HG03575 (cell line): ENCODE measurements at regions not wholly inside any gene's neighbourhood (a gene's known extent, or its start where the extent isn't known, plus 50 kb on each side); places are given as distances from the start of the nearest gene placed in this dataset.
"Not testable (repeated sequence)": the region's sequence is repeated elsewhere in the genome, so short reads cannot be mapped to it uniquely, and the experiment has no call there.

Experiments used
- ATAC-seq: cut with Tn5 transposase; IDR thresholded peaks from one replicate; pipeline ENCODE4 v1.9.1; 2021; ENCODE audit not compliant: unreplicated experiment, insufficient number of reproducible peaks, low FRiP score; ENCODE audit errors: extremely low read depth

DNA sequence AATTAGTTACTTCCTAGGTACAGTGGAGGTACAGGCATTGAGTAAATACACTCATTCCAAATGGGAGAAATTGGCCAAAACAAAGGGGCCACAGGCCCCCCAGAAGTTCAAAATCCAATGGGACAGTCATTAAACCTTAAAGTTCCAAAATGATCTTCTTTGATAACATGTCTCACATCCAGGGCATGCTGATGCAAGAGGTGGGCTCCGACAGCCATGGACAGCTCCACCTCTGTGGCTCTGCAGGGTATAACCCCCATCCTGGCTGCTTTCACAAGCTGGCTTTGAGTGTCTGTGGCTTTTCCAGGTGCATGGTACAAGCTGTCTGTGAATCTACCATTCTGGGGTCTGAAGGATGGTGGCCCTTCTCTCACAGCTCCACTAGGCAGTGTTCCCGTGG is 488.7 kb downstream of the DCDC2C start:
- no peak for ATAC-seq

DNA sequence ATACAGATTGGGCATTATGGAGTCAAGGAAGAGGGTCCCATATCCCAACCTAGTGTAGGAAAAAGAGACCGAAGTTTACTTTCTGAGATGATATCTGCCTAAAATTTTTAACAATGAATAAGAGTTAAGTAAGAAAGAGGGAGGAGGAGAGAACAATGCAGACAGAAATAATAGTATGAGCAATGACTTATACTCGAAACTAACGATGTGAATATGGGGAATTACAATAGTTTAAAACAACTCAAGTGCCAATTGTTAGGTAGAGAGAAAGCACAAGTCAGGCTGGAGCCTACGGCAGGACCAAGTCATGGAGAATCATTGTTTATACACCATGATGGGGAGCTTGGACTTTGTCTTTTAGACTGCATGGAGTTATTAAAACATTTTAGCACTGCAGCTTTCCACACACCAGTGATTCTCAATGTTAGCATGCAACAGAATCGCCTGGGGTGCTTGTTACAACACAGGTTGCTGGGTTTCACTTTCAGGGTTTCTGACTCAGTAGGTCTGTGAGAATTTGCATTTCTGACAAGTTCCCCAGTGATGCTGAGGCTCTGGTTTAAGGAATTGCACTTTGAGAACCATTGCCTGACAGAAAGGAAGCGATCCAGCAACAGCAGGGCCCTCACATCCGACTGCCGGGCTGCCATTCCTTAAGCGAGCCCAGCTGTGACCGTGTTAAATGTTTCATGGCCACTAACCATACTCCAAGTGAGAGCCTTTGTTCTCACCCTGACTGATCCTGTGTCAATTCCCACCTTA is 511.2 kb downstream of the DCDC2C start:
- no peak for ATAC-seq

DNA sequence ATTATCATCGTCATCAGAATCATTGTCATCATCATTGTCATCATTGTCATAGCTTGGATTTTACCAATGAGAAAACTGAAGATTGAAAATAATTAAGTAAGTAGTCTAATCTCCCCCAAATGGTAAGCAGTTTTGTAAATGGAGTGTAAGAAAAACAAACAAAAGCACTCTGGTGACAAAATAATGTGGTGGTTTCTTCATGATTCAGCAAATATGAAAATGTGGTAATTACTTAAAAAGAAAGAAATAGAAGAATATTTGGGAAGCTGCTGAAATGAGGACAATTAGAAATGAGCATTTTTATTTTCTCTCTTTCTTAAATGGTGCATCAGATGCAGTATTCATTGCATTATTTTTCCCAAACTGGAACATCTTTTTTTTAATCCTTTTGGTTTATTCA is 514.4 kb downstream of the DCDC2C start:
- no peak for ATAC-seq

DNA sequence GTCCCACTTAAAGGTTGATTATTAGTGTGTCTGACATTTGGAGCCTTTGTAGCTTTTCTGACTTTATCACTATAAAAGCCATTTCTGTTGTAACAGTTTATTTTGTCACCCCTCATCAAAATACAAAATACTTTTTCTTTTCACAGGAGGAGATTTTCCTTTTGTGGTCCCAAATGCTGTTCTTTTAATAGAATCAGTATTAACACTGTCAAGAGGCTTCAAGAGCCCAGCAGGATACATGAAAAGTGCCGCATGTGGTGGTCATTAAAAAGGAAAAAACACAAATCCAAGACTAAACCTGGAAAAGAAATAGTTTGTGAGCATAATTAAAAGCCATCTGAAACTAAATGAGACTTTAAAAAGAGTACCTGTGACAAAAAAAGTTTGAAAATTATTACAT is 515.7 kb downstream of the DCDC2C start:
- no peak for ATAC-seq

DNA sequence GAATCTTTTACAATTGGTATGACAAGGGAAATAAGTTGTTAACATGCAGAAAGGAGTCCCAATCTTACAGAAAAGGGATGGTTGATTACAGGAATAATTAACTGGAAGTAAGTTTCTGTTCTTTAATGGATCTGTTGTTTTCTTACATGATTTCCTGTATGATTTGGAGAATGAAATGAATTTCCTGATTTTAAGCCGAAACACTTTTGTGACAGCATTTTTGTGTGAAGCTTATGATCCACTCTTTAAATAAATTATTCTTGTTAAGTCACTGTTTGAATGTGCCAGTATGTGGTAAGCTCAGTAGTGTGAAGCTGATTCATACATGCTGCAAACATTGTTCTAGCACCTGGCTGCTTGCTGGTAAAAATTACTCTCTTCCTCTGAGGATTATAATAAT is 516.2 kb downstream of the DCDC2C start:
- ATAC-seq = no peak

DNA sequence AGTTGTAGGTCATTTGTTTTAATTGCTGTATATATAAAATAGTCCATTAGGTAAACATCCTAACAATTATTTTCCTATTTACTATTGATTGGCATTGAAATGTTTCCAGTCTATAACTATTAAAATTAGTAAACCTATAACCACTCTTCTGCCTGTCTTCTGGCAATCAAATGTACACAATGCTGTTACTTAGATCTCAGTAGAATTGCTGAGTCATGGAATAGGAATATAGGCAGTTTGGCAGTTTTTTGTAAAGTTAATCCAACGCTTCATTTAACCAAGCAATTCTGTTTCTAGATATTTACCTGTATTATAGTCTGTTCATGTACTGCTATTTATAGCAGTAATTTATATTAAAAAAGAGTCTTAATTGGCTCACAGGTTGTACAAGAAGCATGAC is 518.1 kb downstream of the DCDC2C start:
- ATAC-seq = no peak

DNA sequence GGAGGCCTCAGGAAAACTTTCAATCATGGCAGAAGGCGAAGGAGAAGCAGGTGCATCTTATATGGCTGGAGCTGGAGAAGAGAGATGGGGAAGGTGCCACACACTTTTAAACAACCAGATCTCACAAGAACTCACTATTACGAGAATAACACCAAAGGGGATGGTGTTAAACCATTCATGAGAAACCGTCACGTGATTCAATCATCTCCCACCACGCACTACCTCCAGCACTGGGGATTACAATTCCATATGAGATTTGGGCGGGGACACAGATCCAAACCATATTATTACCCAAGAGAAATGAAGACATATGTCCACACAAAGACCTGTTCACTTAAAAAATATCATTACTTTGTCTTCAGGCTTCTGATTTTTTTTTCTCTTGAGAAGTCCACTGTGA is 518.5 kb downstream of the DCDC2C start:
- no peak for ATAC-seq

DNA sequence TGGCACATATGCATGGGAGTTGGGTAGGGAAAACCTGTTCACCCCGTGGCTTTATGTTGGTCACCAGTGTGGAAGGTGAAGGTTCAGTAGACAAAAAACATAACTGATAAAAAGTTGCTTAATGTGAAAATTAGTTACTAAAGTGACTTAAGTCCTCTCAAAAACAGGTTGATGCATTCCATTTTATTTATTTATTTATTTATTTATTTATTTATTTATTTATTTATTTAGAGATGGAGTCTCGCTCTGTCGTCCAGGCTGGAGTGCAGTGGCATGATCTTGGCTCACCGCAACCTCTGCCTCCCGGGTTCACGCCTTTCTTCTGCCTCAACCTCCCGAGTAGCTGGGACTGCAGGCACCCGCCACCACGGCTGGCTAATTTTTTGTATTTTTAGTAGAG is 541.0 kb downstream of the DCDC2C start:
- ATAC-seq = not testable (repeated sequence)

DNA sequence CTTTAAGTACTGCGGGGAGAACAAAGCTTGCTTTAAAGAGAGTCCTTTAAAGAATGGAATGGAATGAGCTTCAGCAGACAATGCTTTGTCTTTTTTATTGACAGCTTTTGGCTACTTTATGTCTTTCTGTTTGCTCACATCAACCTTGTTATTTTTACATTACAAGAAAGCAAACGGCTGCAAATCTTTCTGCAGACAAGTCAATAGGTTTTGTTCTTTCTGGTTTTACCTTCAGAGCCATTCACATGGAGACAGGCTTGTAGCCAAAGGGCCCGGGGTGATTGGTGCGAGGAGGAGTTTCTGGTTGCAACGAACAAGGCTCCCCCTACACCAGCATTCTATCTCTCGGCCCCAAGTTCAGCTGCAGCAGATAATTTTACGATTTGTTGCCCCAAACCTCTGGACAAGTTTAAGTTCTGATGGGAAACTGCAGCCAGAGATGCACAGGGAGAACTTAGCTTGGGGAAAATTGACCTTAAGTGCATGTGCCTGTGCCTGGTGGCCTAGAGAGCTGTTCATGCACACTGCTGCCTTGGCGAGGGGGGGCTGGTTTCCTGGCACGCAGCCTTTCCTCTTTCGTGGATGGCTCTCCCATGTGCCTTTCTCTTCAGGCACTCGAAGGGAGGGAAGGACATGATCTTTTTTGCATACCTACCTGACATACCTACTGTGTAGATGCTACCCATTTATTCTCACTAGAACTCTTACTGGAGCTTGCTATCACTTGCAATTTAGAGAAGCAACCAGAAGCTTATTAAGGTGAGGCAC is 543.2 kb downstream of the DCDC2C start:
- no peak for ATAC-seq

DNA sequence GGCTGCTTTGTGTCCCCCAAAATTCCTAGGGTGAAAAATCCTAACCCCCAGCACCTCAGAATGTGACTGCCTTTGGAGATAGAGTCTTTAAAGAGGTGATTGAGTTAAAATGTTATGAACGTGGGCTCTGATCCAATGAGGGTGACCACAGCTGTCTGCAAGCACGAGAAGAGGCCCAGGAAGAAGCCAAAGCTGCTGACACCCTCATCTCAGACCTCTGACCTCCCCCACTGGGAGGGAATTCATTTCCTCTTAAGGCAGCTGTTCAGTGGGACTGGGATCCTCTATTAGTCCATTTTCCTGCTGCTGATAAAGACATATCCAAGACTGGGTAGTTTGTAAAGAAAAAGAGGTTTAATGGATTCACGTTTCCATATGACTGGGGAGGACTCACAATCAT is 544.4 kb downstream of the DCDC2C start:
- ATAC-seq = no peak

DNA sequence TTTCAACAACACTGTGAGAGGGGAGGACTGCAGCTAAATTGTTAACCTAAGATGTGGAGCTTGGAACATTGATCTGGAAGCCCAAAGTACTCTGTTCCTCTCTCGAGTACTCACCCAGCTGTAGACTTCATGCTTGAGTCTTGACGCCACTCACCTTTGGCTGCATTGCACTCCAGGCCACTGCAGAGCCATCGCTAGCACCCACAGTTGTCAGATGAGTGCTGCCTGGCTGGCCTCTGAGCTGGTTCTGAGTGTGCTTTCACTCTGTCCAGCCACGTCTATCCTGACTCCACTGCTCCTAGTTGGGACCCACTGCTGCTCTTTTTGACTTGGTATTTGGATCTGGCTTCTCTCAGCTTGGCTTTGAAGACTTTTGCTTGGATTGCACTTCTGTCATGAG is 552.1 kb downstream of the DCDC2C start:
- ATAC-seq = no peak

DNA sequence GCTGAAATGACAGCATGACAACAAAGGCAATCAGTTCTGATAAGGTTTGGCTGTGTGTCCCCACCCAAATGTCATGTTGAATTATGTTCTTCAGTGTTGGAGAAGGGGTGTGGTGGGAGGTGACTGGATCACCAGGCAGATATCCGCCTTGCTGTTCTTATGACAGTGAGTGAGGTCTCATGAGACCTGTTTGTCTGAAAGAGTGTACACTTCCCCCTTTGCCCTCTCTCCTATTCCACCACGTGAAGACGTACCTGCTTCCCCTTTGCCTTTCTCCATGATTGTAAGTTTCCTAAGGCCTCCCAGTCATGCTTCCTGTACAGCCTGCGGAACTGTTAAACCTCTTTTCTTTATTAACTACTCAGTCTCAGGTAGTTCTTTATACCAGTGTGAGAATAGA is 553.0 kb downstream of the DCDC2C start:
- no peak for ATAC-seq

DNA sequence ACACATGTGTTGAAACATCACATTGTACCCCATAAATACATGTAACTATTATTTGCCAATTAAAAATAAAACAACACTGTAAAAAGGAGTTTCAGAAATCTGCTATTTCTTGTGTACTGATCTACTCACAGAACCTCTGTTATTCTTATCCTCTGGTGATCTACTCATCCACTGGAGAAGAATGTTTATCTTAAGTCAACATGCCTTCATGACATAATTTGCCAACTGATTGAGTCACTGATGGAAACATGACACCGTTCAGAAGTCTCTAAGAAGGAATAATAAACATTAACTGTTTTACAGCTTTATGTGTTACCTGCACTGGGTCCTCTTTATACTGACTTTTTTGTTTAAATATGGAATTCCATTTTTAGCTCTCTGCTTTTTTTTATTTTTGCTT is 555.2 kb downstream of the DCDC2C start:
- ATAC-seq = no peak

DNA sequence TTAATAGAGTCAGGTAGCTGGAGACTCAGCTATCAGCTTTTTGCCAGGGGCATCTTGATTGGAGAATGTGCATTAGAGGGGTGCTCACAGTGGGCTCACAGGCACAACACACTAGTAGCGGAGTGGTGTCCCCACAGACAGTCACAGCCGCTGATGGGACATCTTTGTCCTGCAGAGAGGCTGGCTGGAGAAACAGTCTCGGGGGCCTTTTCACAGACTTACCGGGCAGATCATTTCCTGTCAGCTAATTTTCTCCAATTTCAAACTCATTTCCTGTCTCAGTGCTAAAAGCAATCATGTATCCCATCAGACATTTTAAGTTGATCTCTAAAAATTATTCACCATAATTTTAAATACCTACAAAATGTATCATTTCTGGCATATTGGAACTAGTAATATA is 562.6 kb downstream of the DCDC2C start:
- ATAC-seq = no peak

DNA sequence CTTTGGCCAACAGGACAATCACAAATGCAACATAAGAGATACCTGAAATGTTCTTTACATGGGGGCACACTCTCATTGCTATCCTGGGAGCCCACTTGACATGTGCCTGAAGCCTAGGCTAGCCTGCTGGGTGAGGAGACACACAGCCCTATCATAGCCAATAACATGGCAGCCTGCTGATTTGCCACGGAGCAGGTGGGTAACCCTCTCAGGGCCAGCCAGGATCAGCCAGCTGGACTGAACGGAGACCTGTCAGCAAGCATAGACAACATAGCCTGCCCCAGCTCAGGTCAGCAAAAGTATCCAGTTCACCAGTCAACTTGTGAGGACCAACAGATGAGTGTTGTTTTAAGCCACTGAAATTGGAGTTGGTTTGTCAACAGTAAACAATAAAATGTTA is 566.5 kb downstream of the DCDC2C start:
- no peak for ATAC-seq

DNA sequence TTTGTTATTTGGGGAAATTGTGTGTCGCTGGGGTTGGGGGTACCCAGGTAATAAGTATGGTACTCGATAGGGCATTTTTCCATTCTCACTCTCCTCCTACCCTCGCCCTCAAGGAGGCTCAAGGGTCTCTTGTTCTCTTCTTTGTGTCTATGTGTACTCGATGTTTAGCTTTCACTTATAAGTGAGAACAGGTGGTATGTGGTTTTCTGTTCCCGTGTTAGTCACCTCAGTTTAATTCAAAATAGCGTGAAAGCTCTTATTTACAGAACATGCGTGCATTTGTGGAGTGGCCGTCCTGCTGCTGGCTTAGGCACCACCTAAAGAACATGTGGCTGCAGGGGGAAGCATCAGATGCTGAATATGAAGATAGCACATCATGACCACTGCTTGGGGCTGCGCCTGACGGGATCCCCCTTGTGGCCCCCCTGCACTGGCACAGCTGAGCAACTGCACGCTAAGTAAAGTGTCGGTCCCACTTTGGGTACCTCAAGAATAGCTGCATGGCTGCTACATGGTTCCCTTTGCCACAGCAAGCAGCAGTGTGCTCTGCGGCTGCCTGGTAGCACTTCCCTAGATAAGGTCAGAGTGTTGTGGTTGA is 569.0 kb downstream of the DCDC2C start:
- ATAC-seq = no peak

DNA sequence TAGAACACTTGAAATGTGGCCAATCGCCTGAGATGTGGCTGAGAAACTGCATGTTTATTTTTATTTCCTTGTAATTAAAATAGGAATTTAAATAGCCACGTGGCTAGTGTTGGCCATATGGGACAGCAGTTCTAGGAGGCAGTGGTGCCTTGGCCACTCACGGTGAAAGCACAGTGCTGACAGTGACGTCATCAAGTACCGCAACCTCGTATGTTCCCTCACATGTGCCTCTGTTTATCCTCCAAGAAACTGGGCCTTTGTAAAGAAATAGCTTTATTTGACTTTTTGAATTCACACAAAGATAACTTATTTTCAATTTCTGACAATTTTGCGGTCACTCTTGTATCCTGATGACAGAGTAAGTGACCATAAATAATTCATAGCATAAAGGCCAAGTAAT is 575.0 kb downstream of the DCDC2C start:
- no peak for ATAC-seq

DNA sequence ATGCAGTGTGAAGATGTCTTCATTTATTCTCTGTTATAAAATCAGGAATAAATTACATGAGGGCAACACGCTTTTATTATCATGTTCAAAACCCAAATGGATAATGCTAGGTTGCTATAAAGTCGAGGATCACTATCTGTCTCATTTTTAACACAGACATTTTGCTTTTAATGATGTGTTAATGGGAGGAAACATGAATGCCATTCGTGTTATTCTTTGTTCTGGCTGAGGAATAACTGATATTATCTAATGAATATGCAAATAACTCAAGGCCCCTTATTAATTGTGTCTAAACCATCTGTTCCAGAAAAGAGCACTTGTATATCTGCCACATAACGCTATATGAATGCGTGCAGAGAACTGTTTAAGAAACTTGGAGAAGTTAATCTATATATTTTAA is 576.1 kb downstream of the DCDC2C start:
- ATAC-seq = no peak

DNA sequence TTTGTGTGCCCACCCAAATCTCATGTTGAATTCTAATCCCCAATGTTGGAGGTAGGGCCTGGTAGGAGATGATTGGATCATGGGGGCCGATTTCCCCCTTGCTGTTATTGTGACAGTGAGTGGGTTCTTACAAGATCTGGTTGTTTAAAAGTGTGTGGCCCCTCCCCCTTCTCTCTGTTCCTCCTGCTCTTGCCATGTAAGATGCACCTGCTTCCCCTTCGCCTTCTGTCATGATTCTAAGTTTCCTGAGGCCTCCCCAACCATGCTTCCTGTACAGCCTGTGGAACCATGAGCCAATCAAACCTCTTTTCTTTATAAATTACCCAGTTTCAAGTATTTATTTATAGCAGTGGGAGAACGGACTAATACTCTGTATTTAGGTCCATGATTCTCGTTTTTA is 588.1 kb downstream of the DCDC2C start:
- no peak for ATAC-seq

DNA sequence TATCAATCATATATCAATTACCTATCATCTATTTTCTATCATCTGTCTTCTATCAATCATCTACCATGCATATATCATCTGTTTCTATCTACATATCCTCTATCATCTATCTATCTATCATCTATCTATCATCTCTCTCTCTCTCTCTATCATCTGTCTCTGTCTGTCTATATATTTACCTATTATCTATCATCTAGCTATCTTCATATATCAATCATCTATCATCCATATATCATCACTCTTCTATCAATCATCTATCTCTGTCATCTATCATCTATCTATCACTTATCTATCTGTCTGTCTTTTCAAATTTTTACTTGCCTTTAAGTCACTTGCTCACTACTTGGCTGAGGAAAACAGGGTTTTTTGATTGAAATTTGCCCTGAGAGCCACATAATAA is 592.3 kb downstream of the DCDC2C start:
- no peak for ATAC-seq
